DOHH2 (cell line): ENCODE measurements at regions not wholly inside any gene's neighbourhood (a gene's known extent, or its start where the extent isn't known, plus 50 kb on each side); places are given as distances from the start of the nearest gene placed in this dataset.

Experiments used
- EZH2phosphoT487 ChIP-seq: fragments of 200-600 bp; sonication (generic); IDR thresholded peaks from 2 replicates; pipeline ENCODE4 v1.6.1; 2017; ENCODE audit warnings: borderline replicate concordance, mild to moderate bottlenecking, antibody characterized with exemption, low read length, moderate library complexity, mixed read lengths
- TF ChIP-seq, protein P1 (sequence below): fragments of 200-600 bp; sonication (generic); IDR thresholded peaks from one replicate; pipeline ENCODE4 v1.5.1; 2014; ENCODE audit warnings: antibody characterized with exemption, mild to moderate bottlenecking, low read depth, low read length; ENCODE audit not compliant: poor library complexity, severe bottlenecking

GRCh38 chr1:88060112-88060673, 623.9 kb upstream of the PKN2 start:
- TF ChIP-seq, protein P1, sequence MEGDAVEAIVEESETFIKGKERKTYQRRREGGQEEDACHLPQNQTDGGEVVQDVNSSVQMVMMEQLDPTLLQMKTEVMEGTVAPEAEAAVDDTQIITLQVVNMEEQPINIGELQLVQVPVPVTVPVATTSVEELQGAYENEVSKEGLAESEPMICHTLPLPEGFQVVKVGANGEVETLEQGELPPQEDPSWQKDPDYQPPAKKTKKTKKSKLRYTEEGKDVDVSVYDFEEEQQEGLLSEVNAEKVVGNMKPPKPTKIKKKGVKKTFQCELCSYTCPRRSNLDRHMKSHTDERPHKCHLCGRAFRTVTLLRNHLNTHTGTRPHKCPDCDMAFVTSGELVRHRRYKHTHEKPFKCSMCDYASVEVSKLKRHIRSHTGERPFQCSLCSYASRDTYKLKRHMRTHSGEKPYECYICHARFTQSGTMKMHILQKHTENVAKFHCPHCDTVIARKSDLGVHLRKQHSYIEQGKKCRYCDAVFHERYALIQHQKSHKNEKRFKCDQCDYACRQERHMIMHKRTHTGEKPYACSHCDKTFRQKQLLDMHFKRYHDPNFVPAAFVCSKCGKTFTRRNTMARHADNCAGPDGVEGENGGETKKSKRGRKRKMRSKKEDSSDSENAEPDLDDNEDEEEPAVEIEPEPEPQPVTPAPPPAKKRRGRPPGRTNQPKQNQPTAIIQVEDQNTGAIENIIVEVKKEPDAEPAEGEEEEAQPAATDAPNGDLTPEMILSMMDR = no peak
- TF ChIP-seq EZH2phosphoT487 = no peak
